ENCODE measurements at regions not wholly inside any gene's neighbourhood (a gene's known extent, or its start where the extent isn't known, plus 50 kb on each side); places are given as distances from the start of the nearest gene placed in this dataset.

- ChIA-PET POLR2A (no interaction called here), CTCF (interaction anchor here (1.3 to 1.5 kb wide), 2 partner anchors 11 to 14 kb away, joined by 4 to 7 read pairs; no protein-coding TSS in a partner anchor)
- no TSS peak for BruUV-seq (replicated peaks)
- peaks cover 60 to 64% of the 10 kb centered on the region in 2 experiments for H3K27me3 ChIP-seq (ENCODE audit: control insufficient read depth in 2 of 2, insufficient read depth in 2 of 2, low read length in 2 of 2)
- TF ChIP-seq MAX (IDR thresholded peaks at IDR 0.05; ENCODE audit: insufficient read depth, insufficient read length): no peak
- TF ChIP-seq POLR2AphosphoS5 (IDR thresholded peaks at IDR 0.05; ENCODE audit: insufficient read depth, low read depth, low read length): no peak
- no peak for TF ChIP-seq EZH2 (IDR thresholded peaks at IDR 0.05; ENCODE audit: borderline replicate concordance, low read depth, low read length, severe bottlenecking)
- no peak for TF ChIP-seq POLR2A (IDR thresholded peaks at IDR 0.05; ENCODE audit: low read depth, low read length)
- TF ChIP-seq FOS (IDR thresholded peaks at IDR 0.05; ENCODE audit: borderline replicate concordance, insufficient read depth, low read length): no peak
- TF ChIP-seq JUN (IDR thresholded peaks at IDR 0.05; ENCODE audit: borderline replicate concordance, insufficient read depth, insufficient read length, low read depth): no peak
- no peak for TF ChIP-seq MYC (IDR thresholded peaks at IDR 0.05; ENCODE audit: low read depth, low read length)
- TF ChIP-seq GATA2 (IDR thresholded peaks at IDR 0.05; ENCODE audit: insufficient read depth, insufficient read length, low read depth, low read length): no peak
- TF ChIP-seq CTCF (IDR thresholded peaks at IDR 0.05; ENCODE audit: extremely low read depth in 1 of 2, insufficient read depth in 1 of 2, low read depth in 1 of 2, low read length in 2 of 2): no peak
- H4K20me1 ChIP-seq (replicated peaks; ENCODE audit: control insufficient read depth, extremely low read depth, insufficient read depth, low read length): no peaks in the 10 kb centered on the region
- dilution Hi-C loops (cut with MboI; ENCODE audit: extremely low pct_ligation_motif_present, low sequenced_read_pairs) (no loop called here), intact Hi-C loops (cut with micrococcal nuclease) (no loop called here)
- FAIRE-seq (no peak), DNase-seq (ENCODE audit: low read depth, low spot score) (no peak)
- no peak overlapping the region for H3K4me2 ChIP-seq (ENCODE audit: insufficient read depth, low read length)
- H2AFZ ChIP-seq (ENCODE audit: low read depth, low read length): no peak overlapping the region
- H3K4me1 ChIP-seq (ENCODE audit: control insufficient read depth, extremely low read depth, insufficient read depth, low read length): no peaks in the 10 kb centered on the region
- H3K9ac ChIP-seq (replicated peaks; ENCODE audit: extremely low read depth, insufficient read depth, low read length): no peak overlapping the region
- H3K79me2 ChIP-seq (ENCODE audit: control insufficient read depth, insufficient read depth, low read length): no peaks in the 10 kb centered on the region
- H3K9me3 ChIP-seq (replicated peaks; ENCODE audit: control insufficient read depth, insufficient read depth, low read length): no peaks in the 10 kb centered on the region
- H3K4me3 ChIP-seq (replicated peaks in 1 of 3; ENCODE audit: insufficient read depth in 1 of 3, low read depth in 1 of 3, low read length in 3 of 3): no peak overlapping the region
- H3K27ac ChIP-seq (ENCODE audit: insufficient read depth, low read depth, low read length): no peak overlapping the region
- no peaks in the 10 kb centered on the region for H3K9me1 ChIP-seq (replicated peaks; ENCODE audit: control insufficient read depth, extremely low read depth, insufficient read depth, low read length)
- no peaks in the 10 kb centered on the region for H3K36me3 ChIP-seq (ENCODE audit: control insufficient read depth in 2 of 2, extremely low read depth in 1 of 2, insufficient read depth in 2 of 2, low read length in 2 of 2)
These were observed 54.5 kb upstream of the LBX1 start for GRCh38 chr10:101283762-101284100.

Measured in endothelial cell of umbilical vein (primary cell).